Mucosa of rectum (tissue), 2 donors: ENCODE measurements at regions not wholly inside any gene's neighbourhood (a gene's known extent, or its start where the extent isn't known, plus 50 kb on each side); places are given as distances from the start of the nearest gene placed in this dataset.
"Not testable (repeated sequence)": the region's sequence is repeated elsewhere in the genome, so short reads cannot be mapped to it uniquely, and the experiment has no call there.

Experiments used
- H3K27ac ChIP-seq, 2 donors: one replicate each; pipeline ENCODE4 v1.7.0; 2013; ENCODE audit warnings: inconsistent platforms in 2 of 2, low read depth in 2 of 2, low read length in 2 of 2
- H3K27me3 ChIP-seq, 2 donors: one replicate each; pipeline ENCODE4 v1.7.0; 2013; ENCODE audit warnings: low read length in 2 of 2; ENCODE audit not compliant: control insufficient read depth in 2 of 2, insufficient read depth in 2 of 2
- H3K36me3 ChIP-seq, 2 donors: one replicate each; pipeline ENCODE4 v1.7.0; 2013; ENCODE audit warnings: low read length in 2 of 2; ENCODE audit not compliant: control insufficient read depth in 2 of 2, insufficient read depth in 2 of 2
- H3K4me1 ChIP-seq, 2 donors: one replicate each; pipeline ENCODE4 v1.7.0; 2013; ENCODE audit warnings: low read length in 2 of 2, mild to moderate bottlenecking in 1 of 2; ENCODE audit not compliant: control insufficient read depth in 2 of 2, insufficient read depth in 2 of 2
- H3K4me3 ChIP-seq, 2 donors: one replicate each; pipeline ENCODE4 v1.7.0; 2013; ENCODE audit warnings: low read length in 2 of 2
- H3K9ac ChIP-seq, 2 donors: one replicate each; pipeline ENCODE4 v1.7.0; 2013; ENCODE audit warnings: low read length in 2 of 2, low read depth in 1 of 2, mild to moderate bottlenecking in 1 of 2
- H3K9me3 ChIP-seq, 2 donors: one replicate each; pipeline ENCODE4 v1.7.0; 2013; ENCODE audit warnings: low read length in 2 of 2; ENCODE audit not compliant: control insufficient read depth in 2 of 2
- donor health status: healthy.
- donor health status: Normal muscosa, but diverticular disease.

DNA sequence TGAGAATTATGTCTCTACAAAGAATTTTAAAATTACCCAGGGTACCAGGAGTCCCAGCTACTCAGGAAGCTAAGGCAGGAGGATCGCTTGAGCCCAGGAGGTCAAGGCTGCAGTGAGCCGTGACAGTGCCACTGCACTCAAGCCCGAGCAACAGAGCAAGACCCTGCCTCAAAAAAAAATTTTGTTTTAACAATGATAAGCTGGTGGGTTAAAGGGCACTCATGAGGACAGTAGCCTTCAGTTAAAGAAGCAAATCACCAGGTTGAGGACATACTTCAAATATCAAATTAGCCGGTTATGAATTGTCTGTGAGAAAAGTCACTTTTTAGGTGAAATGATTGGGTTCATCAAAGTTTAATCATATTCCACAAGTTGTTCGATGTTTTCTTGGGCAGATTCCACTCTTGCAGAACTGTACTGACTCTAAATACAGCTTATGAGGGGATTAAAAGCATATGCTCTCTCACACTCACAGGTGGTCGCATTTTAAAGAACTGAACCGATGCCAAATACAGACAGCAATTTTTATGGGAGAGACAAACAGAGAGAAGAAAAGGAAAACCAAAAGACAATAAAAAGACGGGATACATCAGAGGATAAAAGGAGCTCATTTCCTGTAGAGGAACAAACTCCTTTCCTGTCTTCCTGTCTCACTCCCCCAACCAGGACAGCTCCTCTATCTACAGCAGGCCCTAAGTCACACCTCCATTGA, 582.8 kb upstream of the NRP1 start:
- no peak overlapping the region for H3K9ac ChIP-seq
- H3K27ac ChIP-seq = no peak overlapping the region
- H3K4me3 ChIP-seq = no peak overlapping the region
- H3K27me3 ChIP-seq = no peaks in the 10 kb centered on the region
- no peaks in the 10 kb centered on the region for H3K4me1 ChIP-seq
- no peaks in the 10 kb centered on the region for H3K36me3 ChIP-seq
- peaks cover 0 to 3% of the 10 kb centered on the region in 2 donors for H3K9me3 ChIP-seq

DNA sequence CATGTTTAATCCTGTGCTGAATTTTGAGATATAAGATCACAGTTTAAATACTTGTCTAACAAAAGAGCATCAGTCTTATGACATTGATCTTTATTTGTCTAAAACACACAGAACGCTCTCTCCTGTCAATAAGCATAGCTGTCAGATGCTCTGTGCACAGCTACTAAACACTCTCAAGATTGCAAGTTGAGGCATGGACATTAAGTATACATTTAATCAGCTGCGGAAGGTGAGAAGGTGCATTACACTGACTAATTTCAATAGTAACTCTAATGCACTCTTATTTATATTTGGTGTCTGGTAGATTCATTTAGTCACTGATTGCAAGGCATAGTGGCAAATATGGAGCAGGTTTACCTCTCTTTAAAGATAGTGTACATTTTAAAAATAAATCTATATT, 580.3 kb upstream of the NRP1 start:
- H3K36me3 ChIP-seq = no peaks in the 10 kb centered on the region
- H3K27me3 ChIP-seq = no peaks in the 10 kb centered on the region
- no peaks in the 10 kb centered on the region for H3K9me3 ChIP-seq
- no peak overlapping the region for H3K9ac ChIP-seq
- no peak overlapping the region for H3K4me3 ChIP-seq
- H3K4me1 ChIP-seq = no peaks in the 10 kb centered on the region
- no peak overlapping the region for H3K27ac ChIP-seq

- Histone ChIP-seq H3K4me3 (no peak overlapping the region), H3K9me3 (no peaks in the 10 kb centered on the region), H3K27ac (no peak overlapping the region), H3K36me3 (no peaks in the 10 kb centered on the region), H3K9ac (no peak overlapping the region), H3K4me1 (no peaks in the 10 kb centered on the region), H3K27me3 (no peaks in the 10 kb centered on the region)
Observed at GRCh38 chr10:33913194-33913593, 578.7 kb upstream of the NRP1 start.

DNA sequence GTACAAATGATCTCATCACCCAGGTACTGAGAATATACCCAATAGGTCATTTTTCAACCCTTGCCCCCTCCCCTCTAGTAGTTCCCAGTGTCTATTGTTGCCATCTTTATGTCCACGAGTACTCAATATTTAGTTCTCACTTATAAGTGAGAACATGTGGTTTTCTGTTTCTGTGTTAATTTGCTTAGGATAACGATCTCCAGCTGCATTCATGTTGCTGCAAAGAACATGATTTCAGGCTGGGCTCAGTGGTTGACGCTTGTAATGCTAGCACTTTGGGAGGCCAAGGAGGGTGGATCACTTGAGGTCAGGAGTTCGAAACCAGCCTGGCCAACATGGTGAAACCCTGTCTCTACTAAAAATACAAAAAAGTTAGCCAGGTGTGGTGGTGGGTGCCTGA, 575.0 kb upstream of the NRP1 start:
- not testable (repeated sequence) for H3K4me3 ChIP-seq, H3K27ac ChIP-seq, H3K9me3 ChIP-seq, H3K9ac ChIP-seq, H3K36me3 ChIP-seq, H3K4me1 ChIP-seq, H3K27me3 ChIP-seq

- Histone ChIP-seq H3K27ac (no peak overlapping the region), H3K4me3 (no peak overlapping the region), H3K27me3 (no peaks in the 10 kb centered on the region), H3K9ac (no peak overlapping the region), H3K4me1 (no peaks in the 10 kb centered on the region), H3K9me3 (no peaks in the 10 kb centered on the region), H3K36me3 (no peaks in the 10 kb centered on the region)
Observed at GRCh38 chr10:33901166-33901565, 566.7 kb upstream of the NRP1 start.

DNA sequence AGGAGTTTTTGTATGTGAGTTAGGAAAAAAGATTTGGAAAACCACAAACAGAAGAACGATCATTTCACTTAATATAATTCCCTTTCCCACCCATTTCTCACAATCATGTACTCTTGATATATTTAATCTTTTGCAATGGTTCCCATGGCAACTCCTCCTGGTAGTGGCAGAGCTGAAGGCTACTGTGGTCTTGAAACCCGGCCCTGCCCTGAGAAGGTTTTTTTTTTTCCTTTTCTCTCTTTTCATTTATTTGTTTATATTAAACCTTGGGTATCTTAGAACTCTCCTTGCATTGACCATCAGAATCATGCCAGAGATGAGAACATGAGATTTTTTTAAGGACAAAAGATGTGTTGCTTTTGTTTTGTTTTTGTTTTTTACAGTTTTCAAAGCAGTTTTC, 566.1 kb upstream of the NRP1 start:
- Histone ChIP-seq H3K36me3 (no peaks in the 10 kb centered on the region), H3K27me3 (no peaks in the 10 kb centered on the region), H3K4me1 (no peaks in the 10 kb centered on the region), H3K9me3 (no peaks in the 10 kb centered on the region), H3K27ac (no peak overlapping the region), H3K4me3 (no peak overlapping the region), H3K9ac (no peak overlapping the region)

- H3K27ac ChIP-seq = no peak overlapping the region
- H3K9ac ChIP-seq = no peak overlapping the region
- H3K4me1 ChIP-seq = no peaks in the 10 kb centered on the region
- no peaks in the 10 kb centered on the region for H3K27me3 ChIP-seq
- no peaks in the 10 kb centered on the region for H3K9me3 ChIP-seq
- H3K36me3 ChIP-seq = no peaks in the 10 kb centered on the region
- no peak overlapping the region for H3K4me3 ChIP-seq
Observed at GRCh38 chr10:33899578-33900531, 565.4 kb upstream of the NRP1 start.

- no peaks in the 10 kb centered on the region for H3K36me3 ChIP-seq
- no peaks in the 10 kb centered on the region for H3K9me3 ChIP-seq
- no peak overlapping the region for H3K9ac ChIP-seq
- H3K27me3 ChIP-seq = no peaks in the 10 kb centered on the region
- H3K4me1 ChIP-seq = no peaks in the 10 kb centered on the region
- H3K4me3 ChIP-seq = no peak overlapping the region
- H3K27ac ChIP-seq = no peak overlapping the region
Observed at GRCh38 chr10:33897291-33897752, 562.9 kb upstream of the NRP1 start.

DNA sequence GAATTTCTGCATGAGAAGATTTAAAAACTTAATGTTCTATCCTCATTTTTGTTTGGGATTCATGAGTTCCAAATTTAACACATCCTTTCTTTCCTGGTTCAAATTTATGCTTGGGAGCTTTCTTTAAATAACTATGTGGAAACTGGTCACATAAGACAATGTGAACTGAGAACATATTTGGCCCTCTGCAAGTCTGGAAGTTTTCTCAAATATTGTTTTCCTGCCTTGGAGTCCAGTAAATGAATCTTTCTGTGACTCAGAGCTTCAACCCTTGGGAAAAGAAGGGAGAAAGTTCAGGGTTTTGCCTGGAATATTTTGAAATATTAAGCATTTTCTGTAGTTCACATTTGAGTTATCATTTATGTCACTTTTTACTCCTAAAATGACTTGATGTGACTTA, 559.0 kb upstream of the NRP1 start:
- H3K27ac ChIP-seq = no peak overlapping the region
- no peak overlapping the region for H3K9ac ChIP-seq
- H3K9me3 ChIP-seq = no peaks in the 10 kb centered on the region
- no peaks in the 10 kb centered on the region for H3K27me3 ChIP-seq
- H3K36me3 ChIP-seq = no peaks in the 10 kb centered on the region
- no peaks in the 10 kb centered on the region for H3K4me1 ChIP-seq
- H3K4me3 ChIP-seq = no peak overlapping the region

- no peaks in the 10 kb centered on the region for H3K9me3 ChIP-seq
- H3K9ac ChIP-seq = no peak overlapping the region
- no peak overlapping the region for H3K27ac ChIP-seq
- H3K4me3 ChIP-seq = no peak overlapping the region
- no peaks in the 10 kb centered on the region for H3K27me3 ChIP-seq
- no peaks in the 10 kb centered on the region for H3K36me3 ChIP-seq
- no peaks in the 10 kb centered on the region for H3K4me1 ChIP-seq
Observed at GRCh38 chr10:33889371-33889770, 554.9 kb upstream of the NRP1 start.
